ENCODE measurements at regions not wholly inside any gene's neighbourhood (a gene's known extent, or its start where the extent isn't known, plus 50 kb on each side); places are given as distances from the start of the nearest gene placed in this dataset.

DNA sequence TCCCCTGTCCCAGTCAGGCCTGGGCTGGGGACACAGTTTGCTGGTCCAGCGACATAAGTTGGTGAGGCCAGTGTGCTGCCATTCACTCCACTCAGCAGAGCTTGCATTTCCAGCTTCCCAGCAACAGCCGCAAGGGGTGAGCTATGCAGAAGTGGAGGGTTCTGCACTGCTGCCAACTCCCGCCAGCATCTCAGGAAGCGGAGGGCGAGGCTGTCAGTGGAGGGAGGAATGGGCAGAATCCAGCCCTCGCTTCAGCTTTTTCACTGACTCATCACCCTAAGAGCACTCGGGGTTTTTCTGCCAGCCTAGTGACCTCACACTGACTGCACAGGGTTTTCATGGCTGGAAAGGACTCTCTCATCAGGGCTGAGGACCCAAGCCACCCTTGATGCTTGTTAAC lies 625.1 kb upstream of the MKI67 start:
- Mint-ChIP-seq H3K4me1 (no peaks in the 10 kb centered on the region), H3K36me3 (no peaks in the 10 kb centered on the region), H3K27me3 (no peaks in the 10 kb centered on the region), H3K27ac (no peak overlapping the region), H3K4me3 (no peak overlapping the region), H3K9me3 (no peaks in the 10 kb centered on the region)
- ChIA-PET POLR2A (ENCODE audit: partially characterized antibody) (no interaction called here), CTCF (ENCODE audit: partially characterized antibody) (no interaction called here)
- Histone ChIP-seq H3K4me3 (ENCODE audit: low read length in 2 of 2) (no peak overlapping the region), H3K27me3 (ENCODE audit: insufficient read depth, low read length) (no peaks in the 10 kb centered on the region), H3K36me3 (ENCODE audit: insufficient read depth, low read length) (no peaks in the 10 kb centered on the region), H3K27ac (ENCODE audit: low read depth, low read length) (no peak overlapping the region), H3K9me3 (ENCODE audit: control insufficient read depth in 1 of 2, low read length in 2 of 2) (no peaks in the 10 kb centered on the region), H3K4me1 (ENCODE audit: insufficient read depth, low read length) (no peaks in the 10 kb centered on the region)
- intact Hi-C loops (cut with micrococcal nuclease): no loop called here
- DNase-seq: no peak

DNA sequence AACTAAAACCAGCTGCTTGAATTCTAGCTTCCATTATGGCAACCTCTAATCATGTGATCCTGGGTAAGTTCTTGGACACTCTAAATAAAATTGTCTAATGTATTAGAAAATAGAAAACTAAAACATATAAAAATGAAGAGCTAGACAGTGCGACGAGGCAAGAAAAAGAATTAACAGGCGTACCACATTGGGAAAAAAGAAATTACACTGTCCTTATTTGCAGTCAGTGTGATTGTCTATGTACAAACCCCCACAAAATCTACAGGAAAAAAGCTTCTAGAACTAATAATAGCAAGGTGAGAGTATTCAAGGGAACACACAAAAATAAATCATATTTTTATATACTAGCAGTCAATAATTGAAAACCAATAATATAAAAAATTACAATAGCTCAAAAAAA lies 625.6 kb upstream of the MKI67 start:
- ChIA-PET POLR2A (ENCODE audit: partially characterized antibody) (no interaction called here), CTCF (ENCODE audit: partially characterized antibody) (no interaction called here)
- DNase-seq: no peak
- H3K27me3 Mint-ChIP-seq: no peaks in the 10 kb centered on the region
- no peaks in the 10 kb centered on the region for H3K27me3 ChIP-seq (ENCODE audit: insufficient read depth, low read length)
- H3K4me3 ChIP-seq (ENCODE audit: low read length in 2 of 2): no peak overlapping the region
- H3K36me3 ChIP-seq (ENCODE audit: insufficient read depth, low read length): no peaks in the 10 kb centered on the region
- no peaks in the 10 kb centered on the region for H3K9me3 ChIP-seq (ENCODE audit: control insufficient read depth in 1 of 2, low read length in 2 of 2)
- no peak overlapping the region for H3K27ac ChIP-seq (ENCODE audit: low read depth, low read length)
- H3K36me3 Mint-ChIP-seq: no peaks in the 10 kb centered on the region
- H3K4me1 ChIP-seq (ENCODE audit: insufficient read depth, low read length): no peaks in the 10 kb centered on the region
- H3K27ac Mint-ChIP-seq: no peak overlapping the region
- H3K4me3 Mint-ChIP-seq: no peak overlapping the region
- intact Hi-C loops (cut with micrococcal nuclease): no loop called here
- H3K4me1 Mint-ChIP-seq: no peaks in the 10 kb centered on the region
- H3K9me3 Mint-ChIP-seq: no peaks in the 10 kb centered on the region

DNA sequence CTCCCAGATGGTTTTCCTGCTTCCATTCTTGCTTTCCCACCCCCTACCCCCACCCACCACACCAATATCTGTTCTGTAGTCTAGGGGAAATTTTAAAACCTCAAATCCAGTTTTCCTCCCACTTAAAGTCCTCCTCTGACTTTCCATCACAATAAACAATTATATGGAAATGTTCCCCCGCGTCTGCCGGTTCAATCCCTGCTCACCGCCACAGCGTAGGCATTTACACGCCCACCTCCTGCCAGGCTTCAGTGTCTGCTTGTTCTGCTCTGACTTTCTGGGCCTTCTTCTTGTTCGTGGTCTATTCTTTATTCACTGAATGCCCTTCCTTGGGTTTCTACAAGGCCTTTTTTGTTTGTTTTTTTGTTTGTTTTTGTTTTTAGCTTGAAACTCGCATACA lies 633.0 kb upstream of the MKI67 start:
- no peaks in the 10 kb centered on the region for H3K27me3 Mint-ChIP-seq
- H3K36me3 Mint-ChIP-seq: no peaks in the 10 kb centered on the region
- H3K4me1 Mint-ChIP-seq: no peaks in the 10 kb centered on the region
- H3K9me3 Mint-ChIP-seq: peaks cover 0 to 2% (median 0%) of the 10 kb centered on the region in 8 donors
- Histone ChIP-seq H3K4me3 (ENCODE audit: low read length in 2 of 2) (no peak overlapping the region), H3K27ac (ENCODE audit: low read depth, low read length) (no peak overlapping the region), H3K36me3 (ENCODE audit: insufficient read depth, low read length) (no peaks in the 10 kb centered on the region), H3K9me3 (ENCODE audit: control insufficient read depth in 1 of 2, low read length in 2 of 2) (no peaks in the 10 kb centered on the region), H3K4me1 (ENCODE audit: insufficient read depth, low read length) (no peaks in the 10 kb centered on the region), H3K27me3 (ENCODE audit: insufficient read depth, low read length) (no peaks in the 10 kb centered on the region)
- DNase-seq: no peak
- POLR2A ChIA-PET (ENCODE audit: partially characterized antibody): no interaction called here
- intact Hi-C loops (cut with micrococcal nuclease): no loop called here
- H3K27ac Mint-ChIP-seq: no peak overlapping the region
- no peak overlapping the region for H3K4me3 Mint-ChIP-seq
- CTCF ChIA-PET (ENCODE audit: partially characterized antibody): interaction anchor here (1.5 kb wide), 1 partner anchor 9 kb away, joined by 3 read pairs; no protein-coding TSS in a partner anchor

DNA sequence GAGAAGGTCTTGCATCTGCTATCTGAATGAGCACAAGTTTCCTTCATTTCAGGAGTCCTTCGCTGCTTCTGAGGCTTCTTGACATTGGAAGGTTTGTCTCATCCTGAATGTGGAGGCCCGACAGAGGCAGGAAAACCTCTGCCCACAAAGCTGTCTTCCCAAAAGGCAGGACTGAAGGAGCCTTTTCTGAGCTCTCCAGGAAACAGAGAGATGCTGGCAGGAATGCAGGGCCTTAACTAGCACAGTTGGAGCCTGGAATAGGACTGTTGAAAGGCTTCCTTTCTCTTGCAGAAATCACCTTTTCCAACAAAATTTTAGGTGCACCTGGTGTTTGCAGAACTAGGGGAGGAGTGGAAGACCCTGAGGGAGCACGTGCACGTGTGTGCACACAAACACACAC lies 637.4 kb upstream of the MKI67 start:
- H3K27me3 ChIP-seq (ENCODE audit: insufficient read depth, low read length): no peaks in the 10 kb centered on the region
- H3K4me3 ChIP-seq (ENCODE audit: low read length in 2 of 2): no peak overlapping the region
- H3K4me1 ChIP-seq (ENCODE audit: insufficient read depth, low read length): no peaks in the 10 kb centered on the region
- ChIA-PET CTCF (ENCODE audit: partially characterized antibody) (no interaction called here), POLR2A (ENCODE audit: partially characterized antibody) (no interaction called here)
- no peaks in the 10 kb centered on the region for H3K9me3 ChIP-seq (ENCODE audit: control insufficient read depth in 1 of 2, low read length in 2 of 2)
- H3K36me3 ChIP-seq (ENCODE audit: insufficient read depth, low read length): no peaks in the 10 kb centered on the region
- DNase-seq: no peak
- Mint-ChIP-seq H3K27me3 (no peaks in the 10 kb centered on the region), H3K36me3 (no peaks in the 10 kb centered on the region), H3K27ac (no peak overlapping the region), H3K4me1 (no peaks in the 10 kb centered on the region), H3K9me3 (no peaks in the 10 kb centered on the region), H3K4me3 (no peak overlapping the region)
- intact Hi-C loops (cut with micrococcal nuclease): no loop called here
- H3K27ac ChIP-seq (ENCODE audit: low read depth, low read length): no peak overlapping the region

DNA sequence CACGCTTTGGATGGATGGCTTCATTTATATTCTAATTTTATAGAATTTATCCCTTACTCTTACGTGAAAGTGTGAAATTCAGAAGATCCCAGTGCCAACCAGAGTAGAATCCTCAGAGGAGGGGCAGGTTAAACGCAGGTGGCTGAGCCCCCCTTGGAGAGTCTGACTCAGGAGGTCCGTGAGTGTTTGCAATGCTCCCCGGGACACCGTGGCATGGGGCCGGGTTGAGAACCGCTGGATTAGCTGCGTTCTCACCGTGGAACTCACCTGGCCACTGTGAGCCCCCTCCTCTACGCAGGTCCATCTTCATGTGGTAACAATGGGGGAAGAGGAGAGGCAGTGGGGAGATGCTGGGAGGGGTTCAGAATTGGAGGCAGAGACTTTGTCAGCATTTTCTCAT lies 638.0 kb upstream of the MKI67 start:
- H3K9me3 Mint-ChIP-seq: no peaks in the 10 kb centered on the region
- H3K27me3 Mint-ChIP-seq: no peaks in the 10 kb centered on the region
- no peaks in the 10 kb centered on the region for H3K36me3 Mint-ChIP-seq
- Histone ChIP-seq H3K4me3 (ENCODE audit: low read length in 2 of 2) (no peak overlapping the region), H3K4me1 (ENCODE audit: insufficient read depth, low read length) (no peaks in the 10 kb centered on the region), H3K27me3 (ENCODE audit: insufficient read depth, low read length) (no peaks in the 10 kb centered on the region), H3K27ac (ENCODE audit: low read depth, low read length) (no peak overlapping the region), H3K36me3 (ENCODE audit: insufficient read depth, low read length) (no peaks in the 10 kb centered on the region), H3K9me3 (ENCODE audit: control insufficient read depth in 1 of 2, low read length in 2 of 2) (no peaks in the 10 kb centered on the region)
- DNase-seq: no peak
- ChIA-PET CTCF (ENCODE audit: partially characterized antibody) (no interaction called here), POLR2A (ENCODE audit: partially characterized antibody) (no interaction called here)
- no peak overlapping the region for H3K27ac Mint-ChIP-seq
- H3K4me1 Mint-ChIP-seq: no peaks in the 10 kb centered on the region
- H3K4me3 Mint-ChIP-seq: no peak overlapping the region
- intact Hi-C loops (cut with micrococcal nuclease): no loop called here

DNA sequence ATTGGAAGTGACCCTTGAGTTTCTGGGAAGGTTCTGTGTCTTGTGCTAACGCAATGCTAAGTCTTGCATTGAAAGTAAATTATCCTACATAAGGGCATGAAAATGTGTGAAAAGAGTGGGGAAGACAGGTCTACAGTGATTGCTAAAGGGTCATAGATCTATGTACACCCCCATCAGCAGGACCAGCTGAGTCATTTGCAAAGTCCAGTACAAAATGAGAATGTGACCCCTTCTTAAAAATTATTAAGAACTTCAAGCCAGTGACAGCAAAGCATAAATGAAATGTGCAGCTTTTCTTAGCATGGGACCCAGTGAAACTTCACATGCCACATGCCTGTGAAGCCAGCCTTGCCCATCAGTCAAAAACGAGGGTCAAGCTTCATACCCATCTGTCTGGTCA lies 640.7 kb upstream of the MKI67 start:
- ChIA-PET POLR2A (ENCODE audit: partially characterized antibody) (no interaction called here), CTCF (ENCODE audit: partially characterized antibody) (no interaction called here)
- no peak for DNase-seq
- no peak overlapping the region for H3K4me3 ChIP-seq (ENCODE audit: low read length in 2 of 2)
- no peaks in the 10 kb centered on the region for H3K27me3 Mint-ChIP-seq
- no peak overlapping the region for H3K4me3 Mint-ChIP-seq
- intact Hi-C loops (cut with micrococcal nuclease): no loop called here
- no peak overlapping the region for H3K27ac Mint-ChIP-seq
- H3K4me1 ChIP-seq (ENCODE audit: insufficient read depth, low read length): no peaks in the 10 kb centered on the region
- no peaks in the 10 kb centered on the region for H3K36me3 Mint-ChIP-seq
- H3K9me3 ChIP-seq (ENCODE audit: control insufficient read depth in 1 of 2, low read length in 2 of 2): no peaks in the 10 kb centered on the region
- H3K27ac ChIP-seq (ENCODE audit: low read depth, low read length): no peak overlapping the region
- peaks cover 0 to 6% (median 0%) of the 10 kb centered on the region in 8 donors for H3K9me3 Mint-ChIP-seq
- no peaks in the 10 kb centered on the region for H3K27me3 ChIP-seq (ENCODE audit: insufficient read depth, low read length)
- no peaks in the 10 kb centered on the region for H3K36me3 ChIP-seq (ENCODE audit: insufficient read depth, low read length)
- no peaks in the 10 kb centered on the region for H3K4me1 Mint-ChIP-seq

DNA sequence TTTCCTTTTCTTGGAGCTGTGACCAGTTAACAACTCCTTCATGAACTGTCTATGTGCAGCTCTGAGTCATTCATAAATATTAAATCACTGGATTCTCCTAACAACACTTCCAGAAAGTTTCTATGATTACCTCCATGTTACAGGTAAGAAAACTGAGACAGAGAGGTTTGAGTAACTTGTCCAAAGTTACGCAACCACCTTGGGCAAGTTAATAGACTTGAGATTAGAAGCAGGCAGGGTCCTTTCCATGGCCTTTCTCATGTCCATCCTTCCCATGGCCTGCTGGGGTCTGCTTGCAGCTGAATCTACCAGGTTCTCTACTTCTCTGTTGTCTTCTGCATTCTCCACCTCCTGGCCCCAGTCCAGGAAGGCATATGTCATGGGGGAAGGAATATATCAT lies 648.8 kb upstream of the MKI67 start:
- H3K27me3 Mint-ChIP-seq: no peaks in the 10 kb centered on the region
- H3K9me3 ChIP-seq (ENCODE audit: control insufficient read depth in 1 of 2, low read length in 2 of 2): no peaks in the 10 kb centered on the region
- H3K36me3 ChIP-seq (ENCODE audit: insufficient read depth, low read length): no peaks in the 10 kb centered on the region
- CTCF ChIA-PET (ENCODE audit: partially characterized antibody): no interaction called here
- no peak overlapping the region for H3K4me3 ChIP-seq (ENCODE audit: low read length in 2 of 2)
- no peak overlapping the region for H3K4me3 Mint-ChIP-seq
- no peaks in the 10 kb centered on the region for H3K4me1 Mint-ChIP-seq
- POLR2A ChIA-PET (ENCODE audit: partially characterized antibody): no interaction called here
- no peaks in the 10 kb centered on the region for H3K4me1 ChIP-seq (ENCODE audit: insufficient read depth, low read length)
- H3K36me3 Mint-ChIP-seq: no peaks in the 10 kb centered on the region
- H3K27ac Mint-ChIP-seq: no peak overlapping the region
- H3K9me3 Mint-ChIP-seq: peaks cover 0 to 12% (median 0%) of the 10 kb centered on the region in 8 donors
- H3K27me3 ChIP-seq (ENCODE audit: insufficient read depth, low read length): no peaks in the 10 kb centered on the region
- H3K27ac ChIP-seq (ENCODE audit: low read depth, low read length): no peak overlapping the region
- no peak for DNase-seq
- intact Hi-C loops (cut with micrococcal nuclease): no loop called here

DNA sequence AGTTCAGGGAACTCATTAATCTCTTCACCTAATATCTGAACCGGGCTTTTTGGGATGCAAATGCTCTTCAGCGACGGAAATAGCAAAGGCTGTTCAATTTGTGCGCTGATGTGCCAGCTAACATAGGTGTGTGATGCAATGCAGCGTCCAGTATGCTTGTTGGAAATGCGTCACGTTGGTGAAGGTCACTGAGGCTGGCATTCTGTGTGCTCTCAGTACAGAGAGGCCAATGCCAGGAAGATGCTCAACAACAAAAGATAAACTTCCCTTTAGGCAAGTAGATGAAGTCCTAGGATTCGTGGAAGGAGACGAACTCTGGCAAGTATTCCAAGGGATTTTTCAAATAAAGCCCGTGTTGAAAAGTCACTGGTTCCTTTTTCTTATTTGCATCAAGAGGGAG lies 649.5 kb upstream of the MKI67 start:
- Mint-ChIP-seq H3K9me3 (peaks cover 0 to 12% (median 0%) of the 10 kb centered on the region in 8 donors), H3K4me1 (no peaks in the 10 kb centered on the region), H3K27ac (no peak overlapping the region), H3K36me3 (no peaks in the 10 kb centered on the region), H3K4me3 (no peak overlapping the region), H3K27me3 (no peaks in the 10 kb centered on the region)
- CTCF ChIA-PET (ENCODE audit: partially characterized antibody): no interaction called here
- POLR2A ChIA-PET (ENCODE audit: partially characterized antibody): no interaction called here
- Histone ChIP-seq H3K4me1 (ENCODE audit: insufficient read depth, low read length) (no peaks in the 10 kb centered on the region), H3K4me3 (ENCODE audit: low read length in 2 of 2) (no peak overlapping the region), H3K27ac (ENCODE audit: low read depth, low read length) (no peak overlapping the region), H3K9me3 (ENCODE audit: control insufficient read depth in 1 of 2, low read length in 2 of 2) (no peaks in the 10 kb centered on the region), H3K27me3 (ENCODE audit: insufficient read depth, low read length) (no peaks in the 10 kb centered on the region), H3K36me3 (ENCODE audit: insufficient read depth, low read length) (no peaks in the 10 kb centered on the region)
- intact Hi-C loops (cut with micrococcal nuclease): no loop called here
- no peak for DNase-seq

Data from CD4-positive, alpha-beta memory T cell (primary cell).